Subcutaneous abdominal adipose tissue (tissue), 5 donors: ENCODE measurements at regions not wholly inside any gene's neighbourhood (a gene's known extent, or its start where the extent isn't known, plus 50 kb on each side); places are given as distances from the start of the nearest gene placed in this dataset.
"Not testable (repeated sequence)": the region's sequence is repeated elsewhere in the genome, so short reads cannot be mapped to it uniquely, and the experiment has no call there.

ENCODE experiments used
- H3K27ac ChIP-seq: one replicate; pipeline ENCODE4 v1.7.0; 2013; ENCODE audit warnings: low read depth, mild to moderate bottlenecking, inconsistent platforms, low read length, moderate library complexity
- H3K27me3 ChIP-seq, 5 donors: one replicate each; pipeline ENCODE4 v1.7.0; 2013; ENCODE audit warnings: low read length in 5 of 5, inconsistent platforms in 1 of 5; ENCODE audit not compliant: control insufficient read depth in 5 of 5, insufficient read depth in 4 of 5
- H3K36me3 ChIP-seq, 5 donors: one replicate each; pipeline ENCODE4 v1.7.0; 2013; ENCODE audit warnings: low read length in 5 of 5; ENCODE audit not compliant: control insufficient read depth in 5 of 5, insufficient read depth in 5 of 5
- H3K4me1 ChIP-seq, 5 donors: one replicate each; pipeline ENCODE4 v1.7.0; 2013; ENCODE audit warnings: low read length in 5 of 5, mild to moderate bottlenecking in 3 of 5, moderate library complexity in 1 of 5; ENCODE audit not compliant: control insufficient read depth in 5 of 5, insufficient read depth in 5 of 5
- H3K4me3 ChIP-seq, 5 donors: one replicate each; pipeline ENCODE4 v1.7.0; 2013; ENCODE audit warnings: low read length in 5 of 5, low read depth in 1 of 5
- H3K9ac ChIP-seq, 5 donors: one replicate each; pipeline ENCODE4 v1.7.0; 2013; ENCODE audit warnings: low read length in 5 of 5, mild to moderate bottlenecking in 4 of 5, moderate library complexity in 3 of 5
- H3K9me3 ChIP-seq, 5 donors: one replicate each; pipeline ENCODE4 v1.7.0; 2013; ENCODE audit warnings: low read length in 5 of 5; ENCODE audit not compliant: control insufficient read depth in 5 of 5
- donor health status: healthy.
- donor health status: healthy.
- donor health status: healthy.
- donor health status: healthy.
- donor health status: healthy.

GRCh38 chr10:25842146-25842545, 91.9 kb upstream of the MYO3A start:
- Histone ChIP-seq H3K27ac (no peak overlapping the region), H3K9me3 (no peaks in the 10 kb centered on the region), H3K4me1 (no peaks in the 10 kb centered on the region), H3K36me3 (no peaks in the 10 kb centered on the region), H3K4me3 (no peak overlapping the region), H3K9ac (no peak overlapping the region), H3K27me3 (no peaks in the 10 kb centered on the region)

DNA sequence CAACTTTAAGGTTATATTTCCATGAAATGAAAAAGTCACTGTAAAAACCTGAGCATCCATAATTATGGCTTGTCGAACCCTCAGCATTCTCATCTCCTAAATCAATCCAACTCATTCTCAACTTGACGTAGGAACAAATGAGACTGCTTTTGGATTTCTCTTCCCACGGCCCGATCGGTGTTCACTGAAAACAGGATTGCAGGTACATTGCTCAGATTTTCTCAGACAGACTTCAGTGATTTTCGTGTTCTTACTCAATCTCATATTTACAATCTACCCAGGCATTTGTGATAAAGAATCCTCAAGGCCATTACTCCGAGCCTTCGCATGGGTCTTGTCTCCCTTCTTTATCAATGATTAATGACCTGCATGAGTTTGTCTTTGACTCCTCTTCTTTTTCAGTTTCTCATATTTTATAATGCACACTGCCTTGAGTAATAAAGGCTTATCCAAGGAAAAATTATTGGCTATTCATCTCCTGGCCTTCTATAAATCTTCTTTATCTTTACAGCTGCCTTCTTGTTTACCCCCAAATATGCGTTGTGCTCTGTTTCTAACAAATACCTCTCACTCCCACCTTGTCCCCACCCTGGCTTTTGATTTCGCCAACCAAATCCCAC, 90.4 kb upstream of the MYO3A start:
- Histone ChIP-seq H3K27ac (no peak overlapping the region), H3K9ac (no peak overlapping the region), H3K36me3 (no peaks in the 10 kb centered on the region)

DNA sequence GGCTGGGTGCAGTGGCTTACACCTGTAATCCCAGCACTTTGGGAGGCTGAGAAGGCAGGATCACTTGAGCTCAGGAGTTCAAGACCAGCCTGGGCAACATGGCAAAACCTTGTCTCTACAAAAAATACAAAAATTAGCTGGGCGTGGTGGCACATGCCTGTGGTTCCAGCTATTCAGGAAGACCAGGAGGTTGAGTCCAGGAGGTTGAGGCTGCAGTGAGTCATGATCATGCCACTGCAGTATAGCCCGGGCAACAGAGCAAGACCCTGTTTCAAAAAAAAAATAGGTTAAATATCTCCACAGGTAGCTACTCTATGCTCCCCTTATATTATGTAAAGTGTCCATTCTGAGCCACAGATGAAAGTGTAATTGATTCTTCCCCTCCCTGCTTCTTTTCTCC, 89.3 kb upstream of the MYO3A start:
- not testable (repeated sequence) for H3K9me3 ChIP-seq, H3K4me1 ChIP-seq, H3K27ac ChIP-seq, H3K36me3 ChIP-seq, H3K9ac ChIP-seq, H3K4me3 ChIP-seq, H3K27me3 ChIP-seq

More for the DNA sequence above, 90.4 kb upstream of the MYO3A start:
- Histone ChIP-seq H3K9me3 (no peaks in the 10 kb centered on the region), H3K4me3 (no peak overlapping the region), H3K4me1 (no peaks in the 10 kb centered on the region), H3K27me3 (no peaks in the 10 kb centered on the region)

DNA sequence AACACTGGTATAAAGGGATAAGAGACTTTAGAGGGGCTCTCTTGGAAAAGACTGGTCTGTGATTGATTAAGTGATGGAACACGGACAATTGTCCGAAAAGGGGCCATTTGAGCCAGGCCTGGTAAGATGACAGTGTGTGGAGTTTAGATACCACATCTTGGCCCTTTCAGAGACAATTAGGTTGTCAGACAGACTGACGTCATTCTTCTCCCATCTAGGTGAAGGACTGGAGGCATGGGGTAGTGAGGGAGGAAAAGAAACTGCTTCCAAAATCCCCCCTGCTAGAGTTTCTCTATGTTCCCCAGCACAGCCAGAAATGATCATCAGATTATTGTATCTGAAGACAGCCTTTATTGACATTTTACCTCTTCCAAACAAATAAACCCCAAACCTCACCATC, 84.8 kb upstream of the MYO3A start:
- H3K4me1 ChIP-seq: no peaks in the 10 kb centered on the region
- no peaks in the 10 kb centered on the region for H3K36me3 ChIP-seq
- H3K27ac ChIP-seq: no peak overlapping the region
- no peaks in the 10 kb centered on the region for H3K9me3 ChIP-seq
- peaks cover 0 to 4% (median 0%) of the 10 kb centered on the region in 5 donors for H3K27me3 ChIP-seq
- H3K9ac ChIP-seq: no peak overlapping the region
- H3K4me3 ChIP-seq: no peak overlapping the region

DNA sequence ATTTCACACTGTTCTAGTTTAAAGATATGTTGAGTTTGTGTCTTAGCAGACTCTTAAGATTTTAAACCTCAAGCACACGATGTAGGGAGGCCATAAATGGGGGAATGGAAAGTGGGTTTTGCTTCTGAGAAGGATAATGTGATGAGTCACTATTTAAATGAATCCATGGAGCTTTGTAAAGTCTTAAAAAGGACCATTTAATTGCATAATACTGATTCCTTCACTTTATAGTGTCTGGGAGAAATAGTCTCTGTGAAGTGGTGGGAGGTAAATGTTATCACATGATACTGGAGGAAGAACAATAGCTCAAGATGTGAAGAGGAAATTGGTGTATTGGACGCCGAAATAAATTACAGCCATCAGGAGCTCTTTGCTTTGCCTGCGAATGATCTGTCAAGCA, 84.0 kb upstream of the MYO3A start:
- Histone ChIP-seq H3K9ac (no peak overlapping the region), H3K4me1 (no peaks in the 10 kb centered on the region), H3K27ac (no peak overlapping the region)

GRCh38 chr10:25851548-25851947, 82.5 kb upstream of the MYO3A start:
- H3K9me3 ChIP-seq: no peaks in the 10 kb centered on the region
- H3K36me3 ChIP-seq: no peaks in the 10 kb centered on the region
- no peaks in the 10 kb centered on the region for H3K4me1 ChIP-seq
- H3K27me3 ChIP-seq: peaks cover 0 to 4% (median 0%) of the 10 kb centered on the region in 5 donors
- H3K9ac ChIP-seq: no peak overlapping the region
- H3K4me3 ChIP-seq: no peak overlapping the region
- H3K27ac ChIP-seq: no peak overlapping the region

More for the DNA sequence above, 84.0 kb upstream of the MYO3A start:
- no peaks in the 10 kb centered on the region for H3K9me3 ChIP-seq
- H3K4me3 ChIP-seq: no peak overlapping the region
- no peaks in the 10 kb centered on the region for H3K36me3 ChIP-seq
- H3K27me3 ChIP-seq: peaks cover 0 to 4% (median 0%) of the 10 kb centered on the region in 5 donors

- H3K27ac ChIP-seq: no peak overlapping the region
- H3K36me3 ChIP-seq: no peaks in the 10 kb centered on the region
Measured at GRCh38 chr10:25852364-25852941, 81.6 kb upstream of the MYO3A start.

DNA sequence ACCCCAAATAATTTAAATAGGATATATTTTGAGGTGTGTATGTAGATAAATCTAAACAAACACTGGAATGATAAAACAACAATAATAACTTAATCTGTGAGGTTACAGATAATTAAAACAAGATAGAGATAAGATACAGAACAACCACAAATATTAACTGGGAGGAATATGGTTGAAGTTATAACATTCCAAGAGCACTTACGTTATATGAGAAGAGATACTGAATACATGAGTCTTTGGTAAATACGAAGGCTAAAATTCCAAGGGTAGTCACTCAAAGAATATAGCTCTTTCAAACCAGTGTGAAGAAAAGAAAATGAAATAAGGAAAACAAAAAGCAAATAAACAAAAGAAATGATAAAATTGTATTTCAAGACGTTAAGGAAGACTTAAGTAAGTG, 76.0 kb upstream of the MYO3A start:
- Histone ChIP-seq H3K4me3 (no peak overlapping the region), H3K4me1 (no peaks in the 10 kb centered on the region), H3K9ac (no peak overlapping the region), H3K27me3 (no peaks in the 10 kb centered on the region), H3K9me3 (no peaks in the 10 kb centered on the region), H3K27ac (no peak overlapping the region), H3K36me3 (no peaks in the 10 kb centered on the region)

More at GRCh38 chr10:25852364-25852941, 81.6 kb upstream of the MYO3A start:
- no peaks in the 10 kb centered on the region for H3K9me3 ChIP-seq
- H3K27me3 ChIP-seq: peaks cover 0 to 4% (median 0%) of the 10 kb centered on the region in 5 donors
- H3K9ac ChIP-seq: no peak overlapping the region
- H3K4me1 ChIP-seq: no peaks in the 10 kb centered on the region
- H3K4me3 ChIP-seq: no peak overlapping the region

DNA sequence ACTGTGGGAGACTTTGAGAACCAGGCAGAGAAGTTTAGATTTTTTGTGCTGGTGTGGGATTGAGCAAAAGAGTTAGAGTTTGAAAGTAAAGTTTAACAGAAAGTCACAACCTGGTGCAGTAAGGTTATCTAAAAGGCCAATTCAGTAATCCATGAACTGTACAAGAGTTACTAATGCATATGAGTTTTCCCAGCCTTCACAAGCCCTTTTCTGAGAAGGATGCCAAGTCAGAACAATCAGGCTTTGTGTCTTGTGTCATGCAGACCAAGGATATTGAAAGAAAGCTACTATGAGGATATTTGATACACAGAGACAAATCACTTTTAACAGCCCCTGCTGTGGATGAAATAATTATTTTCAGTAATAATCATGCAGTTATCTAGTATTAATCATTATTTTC, 68.8 kb upstream of the MYO3A start:
- Histone ChIP-seq H3K27me3 (no peaks in the 10 kb centered on the region), H3K4me1 (no peaks in the 10 kb centered on the region), H3K4me3 (no peak overlapping the region), H3K36me3 (no peaks in the 10 kb centered on the region), H3K27ac (no peak overlapping the region), H3K9me3 (no peaks in the 10 kb centered on the region), H3K9ac (no peak overlapping the region)

GRCh38 chr10:25867321-25867720, 66.7 kb upstream of the MYO3A start:
- no peak overlapping the region for H3K9ac ChIP-seq
- H3K36me3 ChIP-seq: no peaks in the 10 kb centered on the region
- no peak overlapping the region for H3K4me3 ChIP-seq
- H3K9me3 ChIP-seq: no peaks in the 10 kb centered on the region
- H3K27me3 ChIP-seq: no peaks in the 10 kb centered on the region
- no peak overlapping the region for H3K27ac ChIP-seq
- no peaks in the 10 kb centered on the region for H3K4me1 ChIP-seq
